HepG2 (cell line): ENCODE measurements at regions not wholly inside any gene's neighbourhood (a gene's known extent, or its start where the extent isn't known, plus 50 kb on each side); places are given as distances from the start of the nearest gene placed in this dataset.

Source experiments
- ATAC-seq: fragments of 200-7000 bp; cut with Tn5 transposase; 3 replicates; pipeline ENCODE4 v1.9.1; 2020; ENCODE audit warnings: mild to moderate bottlenecking, moderate library complexity
- BruUV-seq: library from RNA; stranded (reverse); fragments of 400-500 nt; replicated peaks from 2 replicates; lab custom pipeline; 2021; lab: Mats Ljungman, UMichigan
- CTCF ChIA-PET: fragments of 300-600 bp; formaldehyde crosslinking; extraction: SDS; loops from one replicate; lab custom pipeline; 2021; ENCODE audit warnings: low total read pairs, inconsistent platforms, low intra/inter-chr PET ratio; lab: Yijun Ruan, JAX
- POLR2A ChIA-PET: fragments of 350-600 bp; sonication (Branson Sonifier 250); formaldehyde crosslinking; loops from one replicate; lab custom pipeline; 2020; ENCODE audit warnings: antibody characterized with exemption, inconsistent platforms; lab: Yijun Ruan, JAX
- DNase-seq: peaks from one replicate; pipeline ENCODE4 v3.0.0-alpha.2; 2015; ENCODE audit warnings: low spot score
- FAIRE-seq: peaks from 3 replicates; lab custom pipeline; 2011; peaks lifted over from hg19 to GRCh38; lab: Jason Lieb, UNC
- H2AFZ ChIP-seq: one replicate; pipeline ENCODE4 v1.6.1; 2011; ENCODE audit warnings: low read length, inconsistent platforms
- H3K27ac ChIP-seq: fragments of 300-600 bp; 3 replicates; pipeline ENCODE4 v1.8.0; 2011; ENCODE audit warnings: mixed run types, mild to moderate bottlenecking, mixed read lengths, low read length, inconsistent platforms; ENCODE audit not compliant: insufficient read depth; ENCODE audit errors: extremely low read length
- H3K27me3 ChIP-seq, 2 experiments: fragments of 200-600 bp in 1 of 2; 2 replicates in 1 of 2; 3 replicates in 1 of 2; pipeline versions ENCODE4 v1.6.0 to v1.8.0; 2011; ENCODE audit warnings: low read length in 2 of 2, mild to moderate bottlenecking in 2 of 2, moderate library complexity in 2 of 2, inconsistent platforms in 1 of 2; ENCODE audit not compliant: insufficient read depth in 2 of 2, control insufficient read depth in 1 of 2
- H3K36me3 ChIP-seq, 2 experiments: fragments of 200-600 bp in 1 of 2; replicated peaks in 1 of 2; 2 replicates in 1 of 2; 3 replicates in 1 of 2; pipeline versions ENCODE4 v1.5.1 to v1.8.0; 2011; ENCODE audit warnings: low read length in 2 of 2, inconsistent platforms in 1 of 2; ENCODE audit not compliant: insufficient read depth in 2 of 2, control insufficient read depth in 1 of 2
- H3K4me1 ChIP-seq: 2 replicates; pipeline ENCODE4 v1.5.1; 2012; ENCODE audit warnings: low read length, inconsistent platforms; ENCODE audit not compliant: insufficient read depth
- H3K4me2 ChIP-seq: 2 replicates; pipeline ENCODE4 v1.6.0; 2011; ENCODE audit warnings: low read depth, low read length, inconsistent platforms
- H3K4me3 ChIP-seq, 3 experiments: fragments of 200-600 bp in 1 of 3; sonication (generic), shearing (Covaris generic) in 1 of 3; replicated peaks in 1 of 3; 2 replicates each; pipeline ENCODE4 v1.5.1; 2011 to 2016; ENCODE audit warnings: low read length in 3 of 3, inconsistent platforms in 2 of 3, low read depth in 2 of 3, mild to moderate bottlenecking in 2 of 3, control low read depth in 1 of 3, mixed read lengths in 1 of 3; ENCODE audit not compliant: insufficient read depth in 1 of 3
- H3K79me2 ChIP-seq: one replicate; pipeline ENCODE4 v1.6.1; 2011; ENCODE audit warnings: low read length, inconsistent platforms; ENCODE audit not compliant: insufficient read depth
- H3K9ac ChIP-seq: 2 replicates; pipeline ENCODE4 v1.6.0; 2011; ENCODE audit warnings: mild to moderate bottlenecking, low read depth, low read length, inconsistent platforms; ENCODE audit not compliant: insufficient read depth
- H3K9me3 ChIP-seq: 2 replicates; pipeline ENCODE4 v1.5.1; 2012; ENCODE audit warnings: mild to moderate bottlenecking, low read length
- H4K20me1 ChIP-seq: 2 replicates; pipeline ENCODE4 v1.6.0; 2011; ENCODE audit warnings: inconsistent platforms, mild to moderate bottlenecking, low read length, moderate library complexity; ENCODE audit not compliant: insufficient read depth
- KDM3A ChIP-seq: IDR thresholded peaks from 2 replicates; pipeline ENCODE4 v1.6.1; 2018; ENCODE audit warnings: low read depth, missing compliant biosample characterization
- PRPF4 ChIP-seq: fragments of 200-400 bp; formaldehyde crosslinking; IDR thresholded peaks from 2 replicates; pipeline ENCODE4 v1.6.1; 2016; ENCODE audit warnings: low read length, low read depth; ENCODE audit not compliant: poor library complexity, severe bottlenecking
- ZNF687 ChIP-seq: sonication (generic); formaldehyde crosslinking; IDR thresholded peaks from 2 replicates; pipeline ENCODE4 v1.5.1; 2020; ENCODE audit warnings: mild to moderate bottlenecking, missing genetic modification reagents, moderate library complexity
- ZNF770 ChIP-seq: sonication (generic); formaldehyde crosslinking; IDR thresholded peaks from 2 replicates; pipeline ENCODE4 v1.5.0; 2020; ENCODE audit warnings: mild to moderate bottlenecking, missing genetic modification reagents
- WGBS: methylation state at CpG from one replicate; pipeline ENCODE4 v1.1.6; 2017; ENCODE audit warnings: low lambda C conversion rate; 5-methylcytosine and 5-hydroxymethylcytosine counted together
- in situ Hi-C: cut with HindIII; loops from 2 replicates; pipeline ENCODE4 v1.10.0; 2017; ENCODE audit warnings: low pct_unique_long_range_greater_than_20kb; ENCODE audit not compliant: extremely low pct_ligation_motif_present
- intact Hi-C: fragments of 100-400 bp; cut with micrococcal nuclease; formaldehyde crosslinking; loops from one replicate; pipeline ENCODE4 v1.10.0; 2022; ENCODE audit not compliant: unreplicated experiment

- H3K79me2 ChIP-seq = no peaks in the 10 kb centered on the region
- in situ Hi-C loops = loop anchor here (5.0 kb wide), 1 partner anchor 105 kb away; no protein-coding TSS in a partner anchor
- H3K9me3 ChIP-seq = no peaks in the 10 kb centered on the region
- no peak for ATAC-seq
- DNase-seq = no peak
- BruUV-seq = no TSS peak
- H3K27me3 ChIP-seq = no peaks in the 10 kb centered on the region
- H3K4me3 ChIP-seq = peak overlapping the region in 1 of 3 experiments; percentile 39; a peak in 1 of 6 replicates
- intact Hi-C loops = loop anchor here (2.0 to 5.0 kb wide), 2 partner anchors 35 to 75 kb away; no protein-coding TSS in a partner anchor
- H3K36me3 ChIP-seq = no peaks in the 10 kb centered on the region
- H3K9ac ChIP-seq = peak overlapping the region; percentile 78
- FAIRE-seq = no peak
- peak overlapping the region; percentile 78 for H3K27ac ChIP-seq
- H4K20me1 ChIP-seq = no peaks in the 10 kb centered on the region
- H2AFZ ChIP-seq = no peak overlapping the region
- POLR2A ChIA-PET = interaction anchor here (2.8 to 7.0 kb wide), 3 partner anchors 36 to 103 kb away, joined by 23 to 116 read pairs (median 52); partner anchors contain the start of gene KLF6
- 97% methylated on average over 7 of the region's 7 CpGs for WGBS
- CTCF ChIA-PET = no interaction called here
- peaks cover 68% of the 10 kb centered on the region for H3K4me1 ChIP-seq
- H3K4me2 ChIP-seq = peak overlapping the region; percentile 60
- peak; percentile 30 for TF ChIP-seq PRPF4
- no peak for TF ChIP-seq KDM3A
- peak; percentile 20; the same call in 1 of the 2 replicates for TF ChIP-seq ZNF687 (CRISPR knock-in tag)
- peak; percentile 49; the same call in 1 of the 2 replicates for TF ChIP-seq ZNF770
Measured at GRCh38 chr10:3887404-3887803, 102.4 kb upstream of the KLF6 start.
